Panc1 (cell line): ENCODE measurements at regions not wholly inside any gene's neighbourhood (a gene's known extent, or its start where the extent isn't known, plus 50 kb on each side); places are given as distances from the start of the nearest gene placed in this dataset.

Experiments used
- ATAC-seq: fragments of 200-7000 bp; cut with Tn5 transposase; 2 replicates; pipeline ENCODE4 v1.9.1; 2020; ENCODE audit warnings: mild to moderate bottlenecking, moderate library complexity
- BruUV-seq: library from RNA; stranded (reverse); fragments of 400-500 nt; replicated peaks from 2 replicates; lab custom pipeline; 2021; lab: Mats Ljungman, UMichigan
- CTCF ChIA-PET: fragments of 300-600 bp; sonication (Branson Sonifier 250); formaldehyde crosslinking; loops from one replicate; lab custom pipeline; 2022; ENCODE audit warnings: antibody characterized with exemption; lab: Charles Lee
- POLR2A ChIA-PET: fragments of 300-600 bp; sonication (Branson Sonifier 250); formaldehyde crosslinking; loops from one replicate; lab custom pipeline; 2022; ENCODE audit warnings: antibody characterized with exemption; lab: Charles Lee
- DNase-seq: peaks from one replicate; pipeline ENCODE4 v3.0.0-alpha.2; 2010; ENCODE audit warnings: low read depth, low spot score
- H3K27ac ChIP-seq: 2 replicates; pipeline ENCODE4 v1.5.1; 2011; ENCODE audit warnings: mild to moderate bottlenecking, low read length, inconsistent platforms
- H3K27me3 ChIP-seq: fragments of 200-500 bp; sonication (Bioruptor generic); 2 replicates; pipeline ENCODE4 v1.6.0; 2014; ENCODE audit warnings: low read length, inconsistent platforms; ENCODE audit not compliant: control insufficient read depth, insufficient read depth
- H3K36me3 ChIP-seq: fragments of 200-500 bp; sonication (Bioruptor generic); 2 replicates; pipeline ENCODE4 v1.5.1; 2014; ENCODE audit warnings: inconsistent platforms, mild to moderate bottlenecking, low read length, moderate library complexity; ENCODE audit not compliant: control insufficient read depth, insufficient read depth
- H3K4me1 ChIP-seq: 2 replicates; pipeline ENCODE4 v1.5.1; 2011; ENCODE audit warnings: inconsistent platforms, mild to moderate bottlenecking, low read length, moderate library complexity; ENCODE audit not compliant: control insufficient read depth, insufficient read depth
- H3K4me3 ChIP-seq, 2 experiments: 2 replicates each; pipeline ENCODE4 v1.5.1; 2011 to 2012; ENCODE audit warnings: low read depth in 2 of 2, low read length in 2 of 2, mild to moderate bottlenecking in 2 of 2, inconsistent platforms in 1 of 2, moderate library complexity in 1 of 2
- H3K9me3 ChIP-seq: fragments of 200-500 bp; sonication (Bioruptor generic); 2 replicates; pipeline ENCODE4 v1.5.1; 2014; ENCODE audit warnings: low read depth, mild to moderate bottlenecking, inconsistent platforms, low read length, moderate library complexity; ENCODE audit not compliant: control insufficient read depth, insufficient read depth
- CTCF ChIP-seq: fragments of 450-650 bp; IDR thresholded peaks from 2 replicates; pipeline ENCODE4 v1.5.1; 2017; ENCODE audit warnings: mild to moderate bottlenecking
- POLR2AphosphoS5 ChIP-seq: IDR thresholded peaks from 2 replicates; pipeline ENCODE4 v1.6.1; 2012; ENCODE audit warnings: mild to moderate bottlenecking, low read depth, low read length, moderate library complexity
- REST ChIP-seq, 2 experiments: IDR thresholded peaks; 2 replicates each; pipeline ENCODE4 v1.6.1; 2011 to 2012; ENCODE audit warnings: low read depth in 2 of 2, control low read depth in 1 of 2, low read length in 1 of 2, mild to moderate bottlenecking in 1 of 2, moderate library complexity in 1 of 2; ENCODE audit not compliant: insufficient read depth in 1 of 2
- SIN3A ChIP-seq: IDR thresholded peaks from 2 replicates; pipeline ENCODE4 v1.6.1; 2012; ENCODE audit warnings: low read depth, mild to moderate bottlenecking, low read length, moderate library complexity, borderline replicate concordance; ENCODE audit not compliant: insufficient read depth
- TCF7L2 ChIP-seq: IDR thresholded peaks from 2 replicates; pipeline ENCODE4 v1.6.1; 2011; ENCODE audit warnings: mild to moderate bottlenecking, low read depth, low read length, inconsistent platforms
- in situ Hi-C: cut with HindIII; loops from 2 replicates; pipeline ENCODE4 v1.10.0; 2016; ENCODE audit warnings: low sequenced_read_pairs, low pct_unique_long_range_greater_than_20kb
- intact Hi-C: fragments of 100-400 bp; cut with micrococcal nuclease; formaldehyde crosslinking; loops from one replicate; pipeline ENCODE4 v1.10.0; 2022; ENCODE audit not compliant: unreplicated experiment

- no peak for DNase-seq
Measured at GRCh38 chr11:21711341-21711740, 481.5 kb upstream of the ANO5 start.

GRCh38 chr11:21723678-21724077 is 469.2 kb upstream of the ANO5 start:
- in situ Hi-C loops: no loop called here
- ChIA-PET POLR2A (no interaction called here), CTCF (no interaction called here)
- no peaks in the 10 kb centered on the region for H3K27me3 ChIP-seq
- ATAC-seq: no peak
- no peak overlapping the region for H3K27ac ChIP-seq
- TF ChIP-seq POLR2AphosphoS5 (no peak), SIN3A (no peak), CTCF (no peak), REST (IDR thresholded peaks at IDR 0.05; ENCODE audit: insufficient read depth in 1 of 2, low read depth in 2 of 2, low read length in 1 of 2) (no peak), TCF7L2 (no peak)
- intact Hi-C loops: no loop called here
- DNase-seq: no peak
- H3K9me3 ChIP-seq: peaks cover 4% of the 10 kb centered on the region; the same call in 1 of the 2 replicates
- no peak overlapping the region for H3K4me3 ChIP-seq
- no peaks in the 10 kb centered on the region for H3K4me1 ChIP-seq
- BruUV-seq: no TSS peak
- H3K36me3 ChIP-seq: no peaks in the 10 kb centered on the region

More at GRCh38 chr11:21711341-21711740, 481.5 kb upstream of the ANO5 start:
- Histone ChIP-seq H3K27ac (no peak overlapping the region), H3K9me3 (no peaks in the 10 kb centered on the region), H3K27me3 (no peaks in the 10 kb centered on the region), H3K4me3 (no peak overlapping the region), H3K4me1 (no peaks in the 10 kb centered on the region), H3K36me3 (no peaks in the 10 kb centered on the region)
- intact Hi-C loops (no loop called here), in situ Hi-C loops (no loop called here)
- no TSS peak for BruUV-seq
- ATAC-seq: no peak
- POLR2A ChIA-PET: no interaction called here
- CTCF ChIA-PET: no interaction called here
- TF ChIP-seq REST (IDR thresholded peaks at IDR 0.05; ENCODE audit: insufficient read depth in 1 of 2, low read depth in 2 of 2, low read length in 1 of 2): no peak
- TF ChIP-seq SIN3A: no peak
- no peak for TF ChIP-seq TCF7L2
- TF ChIP-seq POLR2AphosphoS5: no peak
- TF ChIP-seq CTCF: no peak
